ENCODE measurements at regions not wholly inside any gene's neighbourhood (a gene's known extent, or its start where the extent isn't known, plus 50 kb on each side); places are given as distances from the start of the nearest gene placed in this dataset.

GRCh38 chr11:23308041-23308440 lies 447.8 kb upstream of the CCDC179 start:
- Histone ChIP-seq H3K36me3 (replicated peaks; ENCODE audit: insufficient read depth, low read length) (no peaks in the 10 kb centered on the region), H3K4me1 (ENCODE audit: low read length) (no peaks in the 10 kb centered on the region), H3K9me2 (replicated peaks; ENCODE audit: insufficient read depth, low read length) (no peaks in the 10 kb centered on the region), H2AFZ (ENCODE audit: low read length) (no peak overlapping the region), H3K9me3 (replicated peaks; ENCODE audit: insufficient read depth, low read length) (no peaks in the 10 kb centered on the region), H3K9ac (ENCODE audit: low read length) (no peak overlapping the region), H3K4me3 (ENCODE audit: low read length) (no peak overlapping the region), H3K27me3 (replicated peaks; ENCODE audit: insufficient read depth, low read length) (no peaks in the 10 kb centered on the region), H4K20me1 (ENCODE audit: insufficient read depth, low read length) (no peaks in the 10 kb centered on the region), H3K4me2 (ENCODE audit: low read depth, low read length) (no peak overlapping the region), H3K79me2 (ENCODE audit: low read length) (no peaks in the 10 kb centered on the region), H3K27ac (ENCODE audit: low read length) (no peak overlapping the region), H3F3A (ENCODE audit: insufficient read depth, low read length) (no peaks in the 10 kb centered on the region)
- no peak for TF ChIP-seq EZH2 (optimal IDR thresholded peaks at IDR 0.05; ENCODE audit: low read depth, low read length)
- TF ChIP-seq CTCF (IDR thresholded peaks at IDR 0.05; ENCODE audit: low read length): no peak
- no peak for DNase-seq

GRCh38 chr11:23310276-23310675 lies 450.0 kb upstream of the CCDC179 start:
- no peak overlapping the region for H3K9ac ChIP-seq (ENCODE audit: low read length)
- TF ChIP-seq EZH2 (optimal IDR thresholded peaks at IDR 0.05; ENCODE audit: low read depth, low read length): no peak
- TF ChIP-seq CTCF (IDR thresholded peaks at IDR 0.05; ENCODE audit: low read length): no peak
- no peak for TF ChIP-seq EZH2phosphoT487 (IDR thresholded peaks at IDR 0.05; ENCODE audit: low read length)
- no peaks in the 10 kb centered on the region for H3F3A ChIP-seq (ENCODE audit: insufficient read depth, low read length)

GRCh38 chr11:23311986-23312940 lies 452.0 kb upstream of the CCDC179 start:
- no peak overlapping the region for H3K4me2 ChIP-seq (ENCODE audit: low read depth, low read length)

More at GRCh38 chr11:23310276-23310675, 450.0 kb upstream of the CCDC179 start:
- no peaks in the 10 kb centered on the region for H3K9me3 ChIP-seq (replicated peaks; ENCODE audit: insufficient read depth, low read length)
- H4K20me1 ChIP-seq (ENCODE audit: insufficient read depth, low read length): no peaks in the 10 kb centered on the region
- no peak overlapping the region for H3K27ac ChIP-seq (ENCODE audit: low read length)
- H3K4me1 ChIP-seq (ENCODE audit: low read length): no peaks in the 10 kb centered on the region
- DNase-seq: no peak
- H2AFZ ChIP-seq (ENCODE audit: low read length): no peak overlapping the region
- no peak overlapping the region for H3K4me3 ChIP-seq (ENCODE audit: low read length)
- H3K36me3 ChIP-seq (replicated peaks; ENCODE audit: insufficient read depth, low read length): no peaks in the 10 kb centered on the region
- no peaks in the 10 kb centered on the region for H3K79me2 ChIP-seq (ENCODE audit: low read length)
- no peak overlapping the region for H3K4me2 ChIP-seq (ENCODE audit: low read depth, low read length)
- no peaks in the 10 kb centered on the region for H3K27me3 ChIP-seq (replicated peaks; ENCODE audit: insufficient read depth, low read length)
- H3K9me2 ChIP-seq (replicated peaks; ENCODE audit: insufficient read depth, low read length): no peaks in the 10 kb centered on the region

More at GRCh38 chr11:23311986-23312940, 452.0 kb upstream of the CCDC179 start:
- H2AFZ ChIP-seq (ENCODE audit: low read length): no peak overlapping the region
- no peaks in the 10 kb centered on the region for H3K9me3 ChIP-seq (replicated peaks; ENCODE audit: insufficient read depth, low read length)
- H3F3A ChIP-seq (ENCODE audit: insufficient read depth, low read length): no peaks in the 10 kb centered on the region
- no peak overlapping the region for H3K27ac ChIP-seq (ENCODE audit: low read length)
- H3K4me1 ChIP-seq (ENCODE audit: low read length): no peaks in the 10 kb centered on the region
- H3K4me3 ChIP-seq (ENCODE audit: low read length): no peak overlapping the region
- TF ChIP-seq EZH2 (optimal IDR thresholded peaks at IDR 0.05; ENCODE audit: low read depth, low read length) (no peak), EZH2phosphoT487 (IDR thresholded peaks at IDR 0.05; ENCODE audit: low read length) (no peak), CTCF (IDR thresholded peaks at IDR 0.05; ENCODE audit: low read length) (no peak)
- H4K20me1 ChIP-seq (ENCODE audit: insufficient read depth, low read length): no peaks in the 10 kb centered on the region
- H3K79me2 ChIP-seq (ENCODE audit: low read length): no peaks in the 10 kb centered on the region
- H3K27me3 ChIP-seq (replicated peaks; ENCODE audit: insufficient read depth, low read length): no peaks in the 10 kb centered on the region
- no peak overlapping the region for H3K9ac ChIP-seq (ENCODE audit: low read length)
- no peaks in the 10 kb centered on the region for H3K9me2 ChIP-seq (replicated peaks; ENCODE audit: insufficient read depth, low read length)
- H3K36me3 ChIP-seq (replicated peaks; ENCODE audit: insufficient read depth, low read length): no peaks in the 10 kb centered on the region
- DNase-seq: no peak

All from MM.1S (cell line).